Caco-2 (cell line): ENCODE measurements at regions not wholly inside any gene's neighbourhood (a gene's known extent, or its start where the extent isn't known, plus 50 kb on each side); places are given as distances from the start of the nearest gene placed in this dataset.

ENCODE experiments used
- BruUV-seq: library from RNA; stranded (reverse); fragments of 400-500 nt; replicated peaks from 2 replicates; lab custom pipeline; 2021; lab: Mats Ljungman, UMichigan
- CTCF ChIA-PET: fragments of 300-600 bp; sonication (Branson Sonifier 250); formaldehyde crosslinking; loops from one replicate; lab custom pipeline; 2022; ENCODE audit warnings: antibody characterized with exemption; lab: Charles Lee
- POLR2A ChIA-PET: fragments of 300-600 bp; sonication (Branson Sonifier 250); formaldehyde crosslinking; loops from one replicate; lab custom pipeline; 2022; ENCODE audit warnings: antibody characterized with exemption; lab: Charles Lee
- DNase-seq, 2 experiments: peaks; one replicate each; pipeline versions ENCODE4 v3.0.0 to v3.0.0-alpha.2; 2020 to 2022
- H3K27me3 ChIP-seq: replicated peaks from 2 replicates; pipeline ENCODE4 v1.6.0; 2011; ENCODE audit warnings: low read length; ENCODE audit not compliant: control insufficient read depth, insufficient read depth
- H3K36me3 ChIP-seq: 2 replicates; pipeline ENCODE4 v1.5.1; 2011; ENCODE audit warnings: low read length; ENCODE audit not compliant: control insufficient read depth, insufficient read depth
- H3K4me1 ChIP-seq: fragments of 250-450 bp; sonication (Bioruptor Pico); 2 replicates; pipeline ENCODE4 v1.5.1; 2020; ENCODE audit warnings: mild to moderate bottlenecking
- H3K4me3 ChIP-seq: 2 replicates; pipeline ENCODE4 v1.5.1; 2011; ENCODE audit warnings: low read depth, mild to moderate bottlenecking, control low read depth, low read length
- H3K9me3 ChIP-seq: fragments of 250-450 bp; sonication (Bioruptor Pico); 2 replicates; pipeline ENCODE4 v1.5.1; 2020; ENCODE audit warnings: mild to moderate bottlenecking, moderate library complexity
- H3K27ac Mint-ChIP-seq: one replicate; pipeline ENCODE4 v1.8.0; 2022; ENCODE audit warnings: mixed read lengths; ENCODE audit not compliant: unreplicated experiment
- H3K27me3 Mint-ChIP-seq: one replicate; pipeline ENCODE4 v1.8.0; 2022; ENCODE audit warnings: mixed read lengths; ENCODE audit not compliant: insufficient read depth, unreplicated experiment
- H3K36me3 Mint-ChIP-seq: one replicate; pipeline ENCODE4 v1.8.0; 2022; ENCODE audit warnings: mild to moderate bottlenecking, mixed read lengths; ENCODE audit not compliant: insufficient read depth, unreplicated experiment
- H3K4me1 Mint-ChIP-seq: one replicate; pipeline ENCODE4 v1.8.0; 2022; ENCODE audit warnings: low read depth, mixed read lengths; ENCODE audit not compliant: unreplicated experiment
- H3K4me3 Mint-ChIP-seq: one replicate; pipeline ENCODE4 v1.8.0; 2022; ENCODE audit warnings: mild to moderate bottlenecking, moderate library complexity, mixed read lengths; ENCODE audit not compliant: unreplicated experiment
- H3K9me3 Mint-ChIP-seq: one replicate; pipeline ENCODE4 v1.8.0; 2022; ENCODE audit warnings: mixed read lengths; ENCODE audit not compliant: unreplicated experiment
- CTCF ChIP-seq, 2 experiments: fragments of 200-600 bp in 1 of 2; IDR thresholded peaks; 1 replicate in 1 of 2; 2 replicates in 1 of 2; pipeline versions ENCODE4 v1.5.1 to v1.8.0; 2011 to 2022; ENCODE audit warnings: antibody characterized with exemption in 1 of 2, control low read depth in 1 of 2, inconsistent platforms in 1 of 2, low read depth in 1 of 2, low read length in 1 of 2, mild to moderate bottlenecking in 1 of 2, moderate library complexity in 1 of 2; ENCODE audit not compliant: insufficient read depth in 1 of 2, severe bottlenecking in 1 of 2, unreplicated experiment in 1 of 2
- intact Hi-C: fragments of 100-400 bp; cut with micrococcal nuclease; formaldehyde crosslinking; loops from one replicate; pipeline ENCODE4 v1.10.0; 2022; ENCODE audit not compliant: unreplicated experiment

DNA sequence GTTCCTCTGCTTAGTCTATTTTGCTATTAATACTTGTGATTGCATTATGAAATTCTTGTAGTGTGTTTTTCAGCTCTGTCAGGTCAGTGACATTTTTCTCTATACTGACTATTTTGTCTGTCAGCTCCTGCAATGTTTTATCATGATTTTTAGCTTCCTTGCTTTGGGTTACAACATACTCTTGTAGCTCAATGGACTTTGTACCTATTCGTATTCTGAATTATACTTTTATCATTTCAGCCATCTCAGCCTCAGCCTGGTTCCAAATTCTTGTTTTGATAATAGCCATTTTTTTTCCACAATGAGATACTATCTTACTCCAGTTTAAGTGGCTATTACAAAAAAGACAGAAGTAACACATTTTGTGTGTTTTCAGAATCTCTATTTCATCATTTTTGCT, 204.2 kb upstream of the ONECUT1 start:
- TF ChIP-seq CTCF (IDR thresholded peaks at IDR 0.05; ENCODE audit: insufficient read depth in 1 of 2, low read depth in 1 of 2, low read length in 1 of 2, severe bottlenecking in 1 of 2, unreplicated experiment in 1 of 2), result no peak
- DNase-seq, result no peak
- Mint-ChIP-seq H3K4me3 (no peak overlapping the region), H3K9me3 (no peaks in the 10 kb centered on the region), H3K27me3 (peaks cover 2% of the 10 kb centered on the region), H3K27ac (no peak overlapping the region), H3K4me1 (no peaks in the 10 kb centered on the region), H3K36me3 (no peaks in the 10 kb centered on the region)
- Histone ChIP-seq H3K4me1 (no peaks in the 10 kb centered on the region), H3K4me3 (no peak overlapping the region), H3K27me3 (no peaks in the 10 kb centered on the region), H3K36me3 (no peaks in the 10 kb centered on the region), H3K9me3 (no peaks in the 10 kb centered on the region)
- ChIA-PET CTCF (no interaction called here), POLR2A (no interaction called here)
- BruUV-seq, result no TSS peak
- intact Hi-C loops, result no loop called here

DNA sequence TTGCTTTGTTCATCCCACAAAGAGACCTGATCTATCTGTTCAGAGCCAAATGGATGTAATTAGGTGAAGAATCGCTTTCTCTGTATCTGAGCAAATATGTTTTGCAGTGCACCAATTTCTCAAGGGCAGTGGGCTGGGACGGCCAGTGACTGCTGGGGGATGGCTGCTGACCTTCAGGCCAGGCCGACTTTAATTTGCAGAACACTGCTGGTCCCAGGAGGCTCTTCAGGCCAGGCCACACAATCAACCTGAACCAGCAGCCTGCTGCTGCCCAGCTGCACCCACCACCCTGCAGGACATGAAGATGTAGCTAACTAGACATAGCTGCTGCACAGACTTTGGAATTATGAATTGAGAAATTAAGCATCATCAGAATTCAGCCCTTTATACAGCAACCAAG, 194.4 kb upstream of the ONECUT1 start:
- Histone ChIP-seq H3K36me3 (no peaks in the 10 kb centered on the region), H3K4me1 (no peaks in the 10 kb centered on the region), H3K27me3 (no peaks in the 10 kb centered on the region; the same call in 1 of the 2 replicates), H3K9me3 (no peaks in the 10 kb centered on the region), H3K4me3 (no peak overlapping the region)
- no TSS peak for BruUV-seq
- no peak for TF ChIP-seq CTCF (IDR thresholded peaks at IDR 0.05; ENCODE audit: insufficient read depth in 1 of 2, low read depth in 1 of 2, low read length in 1 of 2, severe bottlenecking in 1 of 2, unreplicated experiment in 1 of 2)
- no peak overlapping the region for H3K27ac Mint-ChIP-seq
- POLR2A ChIA-PET, result no interaction called here
- no peaks in the 10 kb centered on the region for H3K9me3 Mint-ChIP-seq
- no peak overlapping the region for H3K4me3 Mint-ChIP-seq
- peaks cover 6% of the 10 kb centered on the region for H3K27me3 Mint-ChIP-seq
- intact Hi-C loops, result no loop called here
- H3K36me3 Mint-ChIP-seq, result no peaks in the 10 kb centered on the region
- no peaks in the 10 kb centered on the region for H3K4me1 Mint-ChIP-seq
- CTCF ChIA-PET, result no interaction called here
- DNase-seq, result no peak

DNA sequence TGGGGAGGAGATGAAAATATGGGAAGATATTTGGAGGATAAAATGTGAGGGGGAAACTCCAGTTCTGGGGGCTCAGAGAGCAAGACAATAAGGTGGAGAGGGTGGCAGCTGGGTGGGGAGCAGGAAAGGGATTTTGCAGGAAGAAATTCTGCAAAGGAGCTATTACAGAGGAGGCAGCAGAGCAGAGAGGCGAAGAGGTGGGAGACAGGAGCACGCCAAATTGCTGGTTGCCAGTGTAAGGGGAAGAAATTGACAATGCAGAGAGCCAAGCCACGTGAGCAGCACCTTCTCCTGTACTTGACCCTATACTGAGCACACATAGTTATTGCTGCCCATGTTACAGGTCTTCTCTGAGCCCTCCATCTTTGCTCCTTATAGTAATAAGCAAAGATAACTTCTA, 190.3 kb upstream of the ONECUT1 start:
- Mint-ChIP-seq H3K4me3 (no peak overlapping the region), H3K4me1 (no peaks in the 10 kb centered on the region), H3K27ac (no peak overlapping the region), H3K9me3 (no peaks in the 10 kb centered on the region), H3K36me3 (no peaks in the 10 kb centered on the region), H3K27me3 (peaks cover 7% of the 10 kb centered on the region)
- no peaks in the 10 kb centered on the region for H3K9me3 ChIP-seq
- no peak for DNase-seq
- ChIA-PET CTCF (no interaction called here), POLR2A (no interaction called here)
- no TSS peak for BruUV-seq
- intact Hi-C loops, result no loop called here
- H3K4me3 ChIP-seq, result no peak overlapping the region
- TF ChIP-seq CTCF (IDR thresholded peaks at IDR 0.05; ENCODE audit: insufficient read depth in 1 of 2, low read depth in 1 of 2, low read length in 1 of 2, severe bottlenecking in 1 of 2, unreplicated experiment in 1 of 2), result no peak
- H3K36me3 ChIP-seq, result no peaks in the 10 kb centered on the region
- no peaks in the 10 kb centered on the region for H3K4me1 ChIP-seq
- H3K27me3 ChIP-seq, result no peaks in the 10 kb centered on the region; the same call in 1 of the 2 replicates
